Activated CD8-positive, alpha-beta memory T cell treated with anti-CD3 and anti-CD28 coated beads, Interleukin-2, amount 50 U/mL, for 24 hours (primary cell): ENCODE measurements at regions not wholly inside any gene's neighbourhood (a gene's known extent, or its start where the extent isn't known, plus 50 kb on each side); places are given as distances from the start of the nearest gene placed in this dataset.

Experiments used
- DNase-seq: peaks from one replicate; pipeline ENCODE4 v3.0.0-alpha.2; 2020; ENCODE audit errors: extremely low read depth

GRCh38 chr2:16319551-16320121 is 346.0 kb downstream of the CYRIA start:
- no peak for DNase-seq

GRCh38 chr2:16318474-16319195 is 347.0 kb downstream of the CYRIA start:
- DNase-seq = no peak

GRCh38 chr2:16318051-16318450 is 347.6 kb downstream of the CYRIA start:
- no peak for DNase-seq

- no peak for DNase-seq
Measured at GRCh38 chr2:16317211-16317830, 348.3 kb downstream of the CYRIA start.

- DNase-seq = no peak
Measured at GRCh38 chr2:16316456-16317210, 349.0 kb downstream of the CYRIA start.

- DNase-seq = no peak
Measured at GRCh38 chr2:16315908-16316307, 349.7 kb downstream of the CYRIA start.

GRCh38 chr2:16315458-16315835 is 350.2 kb downstream of the CYRIA start:
- DNase-seq = no peak

DNA sequence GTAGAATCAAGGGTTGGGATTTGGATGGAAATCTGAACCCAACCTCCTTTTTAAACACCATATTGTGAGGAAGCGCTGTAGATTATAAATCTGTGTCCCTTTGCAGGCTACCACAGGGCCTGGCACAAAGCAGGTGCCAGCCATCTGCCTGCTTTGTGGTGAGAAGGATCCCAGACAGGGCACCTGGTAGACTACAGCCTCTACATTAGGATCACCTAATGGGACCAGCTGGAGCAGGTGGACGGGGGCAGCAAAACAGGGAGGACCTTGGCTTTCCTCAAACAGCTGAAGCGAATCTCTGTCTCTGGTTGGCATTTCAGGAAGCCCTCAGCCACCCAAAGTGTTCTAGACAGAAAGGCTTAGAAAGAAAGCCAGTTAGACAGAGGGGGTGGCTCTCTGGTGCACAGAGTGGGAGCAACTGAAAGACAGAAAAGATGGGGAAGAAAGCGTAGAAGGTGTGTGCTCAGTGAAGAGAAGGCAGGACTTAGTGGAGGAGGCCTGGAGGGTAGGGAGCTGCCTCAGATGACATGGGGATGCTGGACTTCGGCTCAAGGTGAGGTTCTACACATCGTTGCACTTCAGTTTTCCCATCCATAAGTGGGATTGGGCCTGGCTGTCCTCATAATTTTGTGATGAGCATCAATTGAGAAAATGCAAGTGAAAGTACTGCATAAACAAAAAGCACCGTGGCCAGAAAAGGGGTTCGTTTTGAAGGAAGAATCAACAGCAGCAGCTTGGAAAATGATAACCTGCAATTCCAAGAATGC is 350.8 kb downstream of the CYRIA start:
- no peak for DNase-seq

DNA sequence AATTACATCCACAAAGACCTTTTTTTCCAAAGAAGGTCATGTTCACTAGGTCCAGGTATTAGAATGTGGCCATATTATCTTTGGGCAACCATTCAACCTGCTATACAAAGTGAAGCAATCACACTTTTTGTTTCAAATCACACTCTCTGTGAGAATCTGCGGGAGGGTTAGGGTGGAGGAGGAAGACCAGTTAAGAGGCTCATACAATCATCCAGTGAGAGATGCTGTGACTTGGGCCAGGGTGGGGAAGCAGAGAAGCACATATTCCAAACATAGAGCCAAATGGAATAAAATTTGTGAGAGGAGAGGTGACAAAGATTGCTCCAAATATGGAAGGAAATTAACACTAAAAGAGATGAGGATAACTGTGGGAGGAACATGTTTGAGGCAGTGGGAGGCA is 351.6 kb downstream of the CYRIA start:
- DNase-seq = no peak

DNA sequence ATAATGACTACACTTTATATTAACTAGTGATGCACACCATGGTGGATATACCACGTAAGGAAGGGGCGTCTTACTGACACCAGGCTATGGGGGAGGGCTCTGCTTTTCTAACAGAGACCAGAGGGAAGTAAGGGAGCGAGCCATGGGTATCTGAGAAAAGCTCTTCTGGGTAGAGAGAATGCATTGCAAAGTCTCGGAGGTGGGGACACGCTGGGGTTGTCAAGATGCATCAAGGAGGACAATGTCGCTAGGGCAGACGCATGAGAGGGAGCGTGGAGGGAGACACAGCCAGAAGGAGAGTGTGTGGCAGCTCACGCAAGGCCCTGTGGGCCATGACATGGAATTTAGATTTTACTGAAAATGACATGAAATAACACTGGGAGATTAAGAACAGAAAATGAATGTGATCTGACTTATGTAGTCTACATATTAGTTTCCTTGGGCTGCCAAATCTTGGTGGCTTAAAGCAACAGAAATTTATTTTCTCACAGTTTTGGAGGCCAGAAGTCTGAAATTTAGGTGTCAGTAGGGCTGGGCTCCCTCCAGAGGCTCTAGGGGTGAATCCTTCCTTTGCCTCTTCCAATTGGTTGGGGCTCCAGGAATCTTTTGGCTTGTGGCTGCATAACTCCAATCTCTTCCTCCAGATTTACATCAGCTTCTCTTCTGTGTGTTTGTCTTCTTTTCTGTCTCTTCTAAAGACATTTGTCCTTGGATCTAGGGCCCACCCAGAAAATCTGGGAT is 352.2 kb downstream of the CYRIA start:
- DNase-seq = no peak

- DNase-seq = no peak
Measured at GRCh38 chr2:16312771-16313170, 352.9 kb downstream of the CYRIA start.

- DNase-seq = no peak
Measured at GRCh38 chr2:16311521-16312440, 353.9 kb downstream of the CYRIA start.

GRCh38 chr2:16308816-16309215 is 356.8 kb downstream of the CYRIA start:
- no peak for DNase-seq

GRCh38 chr2:16304876-16305590 is 360.6 kb downstream of the CYRIA start:
- DNase-seq = no peak

DNA sequence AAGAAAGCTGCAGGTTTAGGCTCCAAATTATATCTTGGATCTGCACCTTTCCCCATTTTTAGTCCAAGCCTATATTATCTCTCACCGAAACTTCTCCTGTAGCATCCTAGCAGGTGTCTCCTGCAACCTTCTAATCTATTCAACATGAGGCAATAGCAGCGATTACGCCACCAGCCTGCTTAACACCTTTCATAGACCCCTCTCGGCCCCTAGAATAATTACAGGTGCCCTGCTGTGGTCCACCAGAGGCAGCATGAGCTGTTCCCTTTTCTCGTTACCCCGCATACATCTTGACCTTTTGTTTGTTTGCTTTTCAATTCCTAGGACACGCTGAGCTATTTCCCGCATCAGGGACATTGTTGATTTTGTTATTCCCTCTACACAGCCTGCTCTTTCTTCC is 361.9 kb downstream of the CYRIA start:
- no peak for DNase-seq

- DNase-seq = no peak
Measured at GRCh38 chr2:16303273-16303577, 362.4 kb downstream of the CYRIA start.

GRCh38 chr2:16302431-16303272 is 362.3 kb downstream of the MYCN start:
- DNase-seq = no peak

GRCh38 chr2:16301961-16302360 is 361.6 kb downstream of the MYCN start:
- DNase-seq = no peak

DNA sequence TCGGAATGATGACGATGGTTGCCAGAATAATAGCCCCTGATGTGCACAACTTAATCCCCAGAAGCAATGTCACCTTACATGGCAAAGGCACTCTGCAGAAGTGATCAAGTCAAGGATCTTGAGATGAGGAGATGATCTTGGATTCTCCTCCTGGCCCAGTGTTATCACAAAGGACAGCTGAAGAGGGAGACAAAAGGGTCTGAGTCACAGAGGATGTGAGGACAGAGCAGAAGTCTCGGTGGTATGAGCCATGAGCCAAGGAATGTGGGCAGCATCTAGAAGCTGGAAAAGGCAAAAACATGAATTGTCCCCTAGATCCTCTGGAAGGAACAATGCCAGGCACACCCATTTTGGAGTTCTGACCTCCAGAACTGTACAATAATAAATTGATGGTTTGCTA is 358.5 kb downstream of the MYCN start:
- DNase-seq = no peak
